GM23338 (cell line): ENCODE measurements at regions not wholly inside any gene's neighbourhood (a gene's known extent, or its start where the extent isn't known, plus 50 kb on each side); places are given as distances from the start of the nearest gene placed in this dataset.

Source experiments
- ATAC-seq: fragments of 200-7000 bp; cut with Tn5 transposase; 3 replicates; pipeline ENCODE4 v1.9.1; 2020
- DNase-seq: peaks from one replicate; pipeline ENCODE4 v3.0.0-alpha.2; 2015; ENCODE audit warnings: low spot score
- H2AFZ ChIP-seq: fragments of 200-600 bp; sonication (generic); 2 replicates; pipeline ENCODE4 v1.8.0; 2016; ENCODE audit warnings: antibody characterized with exemption, mild to moderate bottlenecking, moderate library complexity
- H3F3A ChIP-seq: fragments of 200-600 bp; sonication (generic); replicated peaks from 2 replicates; pipeline ENCODE4 v1.8.0; 2017; ENCODE audit warnings: antibody characterized with exemption, mixed run types, low read depth
- H3K27ac ChIP-seq: fragments of 200-600 bp; sonication (generic); 2 replicates; pipeline ENCODE4 v1.6.1; 2016; ENCODE audit warnings: low read depth
- H3K27me3 ChIP-seq: fragments of 200-600 bp; sonication (generic); 2 replicates; pipeline ENCODE4 v1.8.0; 2016; ENCODE audit warnings: mild to moderate bottlenecking, mixed run types, moderate library complexity; ENCODE audit not compliant: insufficient read depth
- H3K36me3 ChIP-seq: fragments of 200-600 bp; sonication (generic); 2 replicates; pipeline ENCODE4 v1.8.0; 2016; ENCODE audit warnings: mild to moderate bottlenecking; ENCODE audit not compliant: insufficient read depth
- H3K4me1 ChIP-seq: fragments of 200-600 bp; sonication (generic); 2 replicates; pipeline ENCODE4 v1.8.0; 2016; ENCODE audit warnings: mild to moderate bottlenecking, moderate library complexity; ENCODE audit not compliant: insufficient read depth
- H3K4me2 ChIP-seq: fragments of 200-600 bp; sonication (generic); 2 replicates; pipeline ENCODE4 v1.7.1; 2017; ENCODE audit warnings: mixed run types
- H3K4me3 ChIP-seq: fragments of 200-600 bp; sonication (generic); 2 replicates; pipeline ENCODE4 v1.6.1; 2016; ENCODE audit warnings: mixed run types
- H3K79me2 ChIP-seq: fragments of 200-600 bp; sonication (generic); replicated peaks from 2 replicates; pipeline ENCODE4 v1.8.0; 2017; ENCODE audit warnings: mild to moderate bottlenecking; ENCODE audit not compliant: insufficient read depth
- H3K9me2 ChIP-seq: fragments of 200-600 bp; sonication (generic); 2 replicates; pipeline ENCODE4 v1.8.0; 2017; ENCODE audit not compliant: insufficient read depth
- H4K20me1 ChIP-seq: fragments of 200-600 bp; sonication (generic); replicated peaks from 2 replicates; pipeline ENCODE4 v1.8.0; 2017; ENCODE audit warnings: mild to moderate bottlenecking; ENCODE audit not compliant: insufficient read depth
- H3K27ac Mint-ChIP-seq: 2 replicates; pipeline ENCODE4 v1.8.0; 2020; ENCODE audit warnings: inconsistent platforms, mild to moderate bottlenecking, moderate library complexity, mixed read lengths
- H3K27me3 Mint-ChIP-seq: 3 replicates; pipeline ENCODE4 v1.8.0; 2022; ENCODE audit warnings: low read depth, mild to moderate bottlenecking, moderate library complexity, mixed read lengths, inconsistent platforms; ENCODE audit not compliant: insufficient read depth, poor library complexity
- H3K36me3 Mint-ChIP-seq: 3 replicates; pipeline ENCODE4 v1.8.0; 2021; ENCODE audit warnings: low read depth, mild to moderate bottlenecking, inconsistent platforms, moderate library complexity, mixed read lengths
- H3K4me1 Mint-ChIP-seq: 3 replicates; pipeline ENCODE4 v1.8.0; 2020; ENCODE audit warnings: mild to moderate bottlenecking, inconsistent platforms, mixed read lengths
- H3K4me3 Mint-ChIP-seq: 3 replicates; pipeline ENCODE4 v1.8.0; 2021; ENCODE audit warnings: moderate library complexity, mild to moderate bottlenecking, inconsistent platforms, mixed read lengths
- H3K9me3 Mint-ChIP-seq: 3 replicates; pipeline ENCODE4 v1.8.0; 2020; ENCODE audit warnings: moderate library complexity, mild to moderate bottlenecking, inconsistent platforms, mixed read lengths
- CTCF ChIP-seq, 2 experiments: fragments of 200-600 bp in 1 of 2; sonication (generic) in 1 of 2; conservative IDR thresholded peaks; 2 replicates each; pipeline versions ENCODE4 v1.5.1 to v1.6.1; 2016 to 2017; ENCODE audit warnings: antibody characterized with exemption in 2 of 2, low read depth in 2 of 2, mild to moderate bottlenecking in 2 of 2, moderate library complexity in 1 of 2
- EZH2 ChIP-seq: fragments of 200-600 bp; sonication (generic); IDR thresholded peaks from one replicate; pipeline ENCODE4 v1.8.0; 2017; ENCODE audit warnings: antibody characterized with exemption, mild to moderate bottlenecking, low read depth; ENCODE audit not compliant: unreplicated experiment
- EZH2phosphoT487 ChIP-seq: fragments of 200-600 bp; sonication (generic); IDR thresholded peaks from one replicate; pipeline ENCODE4 v1.8.1; 2018; ENCODE audit warnings: antibody characterized with exemption; ENCODE audit not compliant: unreplicated experiment
- JUNB ChIP-seq: IDR thresholded peaks from one replicate; pipeline ENCODE4 v1.6.1; 2016; ENCODE audit warnings: antibody characterized with exemption; ENCODE audit not compliant: unreplicated experiment
- NANOG ChIP-seq: IDR thresholded peaks from 2 replicates; pipeline ENCODE4 v1.6.1; 2016; ENCODE audit warnings: antibody characterized with exemption, borderline replicate concordance
- POLR2AphosphoS5 ChIP-seq: IDR thresholded peaks from 2 replicates; pipeline ENCODE4 v1.6.1; 2016; ENCODE audit warnings: antibody characterized with exemption, low read depth
- ZNF114 ChIP-seq: fragments of 250-450 bp; sonication (Bioruptor Pico); IDR thresholded peaks from 2 replicates; pipeline ENCODE4 v1.5.0; 2020; ENCODE audit warnings: mild to moderate bottlenecking, moderate library complexity
- ZNF331 ChIP-seq: fragments of 250-450 bp; sonication (Bioruptor Pico); IDR thresholded peaks from 2 replicates; pipeline ENCODE4 v1.5.0; 2020; ENCODE audit warnings: low read depth, mild to moderate bottlenecking, moderate library complexity
- TF ChIP-seq, protein P1 (sequence below): fragments of 250-450 bp; sonication (Bioruptor Pico); IDR thresholded peaks from 2 replicates; pipeline ENCODE4 v1.5.0; 2020; ENCODE audit warnings: mild to moderate bottlenecking, moderate library complexity

- TF ChIP-seq EZH2 (no peak), JUNB (no peak), POLR2AphosphoS5 (no peak)
Measured at GRCh38 chr4:111718763-111719559, 426.3 kb upstream of the FAM241A start (continued).

DNA sequence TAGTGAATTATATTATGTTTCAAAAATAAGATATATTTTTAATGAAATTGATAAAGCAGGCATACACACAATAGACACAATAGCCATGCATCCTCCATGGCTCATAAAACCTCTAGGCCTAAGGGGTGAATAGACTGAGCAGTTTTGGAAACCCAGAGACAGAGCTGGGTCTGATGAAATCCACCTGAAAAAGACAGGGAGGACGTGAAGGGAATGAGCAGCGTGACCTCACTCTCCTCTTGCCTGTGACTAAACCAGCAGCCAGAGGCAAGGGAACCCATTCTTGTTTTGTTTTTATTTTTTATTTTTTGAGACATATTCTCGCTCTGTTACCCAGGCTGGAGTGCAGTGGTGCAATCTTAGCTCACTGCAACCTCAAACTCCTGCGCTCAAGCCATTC, 424.4 kb upstream of the FAM241A start:
- Mint-ChIP-seq H3K27me3 (no peaks in the 10 kb centered on the region), H3K9me3 (no peaks in the 10 kb centered on the region), H3K4me3 (no peak overlapping the region), H3K36me3 (no peaks in the 10 kb centered on the region), H3K4me1 (peaks cover 5% of the 10 kb centered on the region; the same call in 2 of the 3 replicates), H3K27ac (no peak overlapping the region)
- H3K9me2 ChIP-seq, result no peaks in the 10 kb centered on the region
- no peak overlapping the region for H3K27ac ChIP-seq
- no peaks in the 10 kb centered on the region for H3K36me3 ChIP-seq
- no peaks in the 10 kb centered on the region for H4K20me1 ChIP-seq
- no peaks in the 10 kb centered on the region for H3K27me3 ChIP-seq
- no peak for ATAC-seq
- H3F3A ChIP-seq, result no peaks in the 10 kb centered on the region
- no peak overlapping the region for H3K4me3 ChIP-seq
- H2AFZ ChIP-seq, result no peak overlapping the region
- TF ChIP-seq CTCF (conservative IDR thresholded peaks at IDR 0.05; ENCODE audit: low read depth in 2 of 2) (no peak), EZH2phosphoT487 (no peak), ZNF114 (CRISPR knock-in tag) (no peak), ZNF331 (CRISPR knock-in tag) (no peak), NANOG (no peak)
- TF ChIP-seq, protein P1, sequence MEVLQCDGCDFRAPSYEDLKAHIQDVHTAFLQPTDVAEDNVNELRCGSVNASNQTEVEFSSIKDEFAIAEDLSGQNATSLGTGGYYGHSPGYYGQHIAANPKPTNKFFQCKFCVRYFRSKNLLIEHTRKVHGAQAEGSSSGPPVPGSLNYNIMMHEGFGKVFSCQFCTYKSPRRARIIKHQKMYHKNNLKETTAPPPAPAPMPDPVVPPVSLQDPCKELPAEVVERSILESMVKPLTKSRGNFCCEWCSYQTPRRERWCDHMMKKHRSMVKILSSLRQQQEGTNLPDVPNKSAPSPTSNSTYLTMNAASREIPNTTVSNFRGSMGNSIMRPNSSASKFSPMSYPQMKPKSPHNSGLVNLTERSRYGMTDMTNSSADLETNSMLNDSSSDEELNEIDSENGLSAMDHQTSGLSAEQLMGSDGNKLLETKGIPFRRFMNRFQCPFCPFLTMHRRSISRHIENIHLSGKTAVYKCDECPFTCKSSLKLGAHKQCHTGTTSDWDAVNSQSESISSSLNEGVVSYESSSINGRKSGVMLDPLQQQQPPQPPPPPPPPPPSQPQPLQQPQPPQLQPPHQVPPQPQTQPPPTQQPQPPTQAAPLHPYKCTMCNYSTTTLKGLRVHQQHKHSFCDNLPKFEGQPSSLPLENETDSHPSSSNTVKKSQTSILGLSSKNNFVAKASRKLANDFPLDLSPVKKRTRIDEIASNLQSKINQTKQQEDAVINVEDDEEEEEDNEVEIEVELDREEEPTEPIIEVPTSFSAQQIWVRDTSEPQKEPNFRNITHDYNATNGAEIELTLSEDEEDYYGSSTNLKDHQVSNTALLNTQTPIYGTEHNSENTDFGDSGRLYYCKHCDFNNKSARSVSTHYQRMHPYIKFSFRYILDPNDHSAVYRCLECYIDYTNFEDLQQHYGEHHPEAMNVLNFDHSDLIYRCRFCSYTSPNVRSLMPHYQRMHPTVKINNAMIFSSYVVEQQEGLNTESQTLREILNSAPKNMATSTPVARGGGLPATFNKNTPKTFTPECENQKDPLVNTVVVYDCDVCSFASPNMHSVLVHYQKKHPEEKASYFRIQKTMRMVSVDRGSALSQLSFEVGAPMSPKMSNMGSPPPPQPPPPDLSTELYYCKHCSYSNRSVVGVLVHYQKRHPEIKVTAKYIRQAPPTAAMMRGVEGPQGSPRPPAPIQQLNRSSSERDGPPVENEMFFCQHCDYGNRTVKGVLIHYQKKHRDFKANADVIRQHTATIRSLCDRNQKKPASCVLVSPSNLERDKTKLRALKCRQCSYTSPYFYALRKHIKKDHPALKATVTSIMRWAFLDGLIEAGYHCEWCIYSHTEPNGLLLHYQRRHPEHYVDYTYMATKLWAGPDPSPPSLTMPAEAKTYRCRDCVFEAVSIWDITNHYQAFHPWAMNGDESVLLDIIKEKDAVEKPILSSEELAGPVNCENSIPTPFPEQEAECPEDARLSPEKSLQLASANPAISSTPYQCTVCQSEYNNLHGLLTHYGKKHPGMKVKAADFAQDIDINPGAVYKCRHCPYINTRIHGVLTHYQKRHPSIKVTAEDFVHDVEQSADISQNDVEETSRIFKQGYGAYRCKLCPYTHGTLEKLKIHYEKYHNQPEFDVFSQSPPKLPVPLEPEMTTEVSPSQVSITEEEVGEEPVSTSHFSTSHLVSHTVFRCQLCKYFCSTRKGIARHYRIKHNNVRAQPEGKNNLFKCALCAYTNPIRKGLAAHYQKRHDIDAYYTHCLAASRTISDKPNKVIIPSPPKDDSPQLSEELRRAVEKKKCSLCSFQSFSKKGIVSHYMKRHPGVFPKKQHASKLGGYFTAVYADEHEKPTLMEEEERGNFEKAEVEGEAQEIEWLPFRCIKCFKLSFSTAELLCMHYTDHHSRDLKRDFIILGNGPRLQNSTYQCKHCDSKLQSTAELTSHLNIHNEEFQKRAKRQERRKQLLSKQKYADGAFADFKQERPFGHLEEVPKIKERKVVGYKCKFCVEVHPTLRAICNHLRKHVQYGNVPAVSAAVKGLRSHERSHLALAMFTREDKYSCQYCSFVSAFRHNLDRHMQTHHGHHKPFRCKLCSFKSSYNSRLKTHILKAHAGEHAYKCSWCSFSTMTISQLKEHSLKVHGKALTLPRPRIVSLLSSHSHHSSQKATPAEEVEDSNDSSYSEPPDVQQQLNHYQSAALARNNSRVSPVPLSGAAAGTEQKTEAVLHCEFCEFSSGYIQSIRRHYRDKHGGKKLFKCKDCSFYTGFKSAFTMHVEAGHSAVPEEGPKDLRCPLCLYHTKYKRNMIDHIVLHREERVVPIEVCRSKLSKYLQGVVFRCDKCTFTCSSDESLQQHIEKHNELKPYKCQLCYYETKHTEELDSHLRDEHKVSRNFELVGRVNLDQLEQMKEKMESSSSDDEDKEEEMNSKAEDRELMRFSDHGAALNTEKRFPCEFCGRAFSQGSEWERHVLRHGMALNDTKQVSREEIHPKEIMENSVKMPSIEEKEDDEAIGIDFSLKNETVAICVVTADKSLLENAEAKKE, result no peak
- no peaks in the 10 kb centered on the region for H3K79me2 ChIP-seq
- no peaks in the 10 kb centered on the region for H3K4me1 ChIP-seq
- DNase-seq, result no peak
- no peak overlapping the region for H3K4me2 ChIP-seq
